Hepatocyte (in vitro differentiated cells): ENCODE measurements at regions not wholly inside any gene's neighbourhood (a gene's known extent, or its start where the extent isn't known, plus 50 kb on each side); places are given as distances from the start of the nearest gene placed in this dataset.

Source experiments
- EZH2 ChIP-seq: fragments of 200-600 bp; sonication (generic); IDR thresholded peaks from 2 replicates; pipeline ENCODE4 v1.6.1; 2016; ENCODE audit warnings: antibody characterized with exemption, mild to moderate bottlenecking, borderline replicate concordance
- TF ChIP-seq, protein P1 (sequence below): fragments of 200-600 bp; sonication (generic); IDR thresholded peaks from 2 replicates; pipeline ENCODE4 v1.5.1; 2016; ENCODE audit warnings: antibody characterized with exemption, mild to moderate bottlenecking; ENCODE audit not compliant: poor library complexity

DNA sequence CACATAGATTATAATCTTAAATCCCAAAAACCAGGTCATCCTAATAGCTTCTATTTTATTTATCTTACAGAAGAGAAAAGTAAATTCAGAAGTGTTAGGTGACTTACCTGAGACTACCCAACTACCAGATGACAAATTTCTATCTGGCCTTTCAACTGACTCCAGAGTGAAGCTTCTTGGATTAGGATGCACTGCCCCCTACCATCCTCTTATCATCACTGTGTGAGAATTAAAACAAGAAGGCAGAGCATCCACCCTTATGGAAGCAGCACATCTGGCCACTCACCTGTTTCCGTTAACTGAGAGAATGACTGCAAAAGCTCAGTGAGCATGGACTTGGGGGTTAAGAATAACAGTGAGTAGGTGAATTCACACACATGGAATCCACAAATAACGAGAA is 502.6 kb upstream of the TECRL start:
- TF ChIP-seq, protein P1, sequence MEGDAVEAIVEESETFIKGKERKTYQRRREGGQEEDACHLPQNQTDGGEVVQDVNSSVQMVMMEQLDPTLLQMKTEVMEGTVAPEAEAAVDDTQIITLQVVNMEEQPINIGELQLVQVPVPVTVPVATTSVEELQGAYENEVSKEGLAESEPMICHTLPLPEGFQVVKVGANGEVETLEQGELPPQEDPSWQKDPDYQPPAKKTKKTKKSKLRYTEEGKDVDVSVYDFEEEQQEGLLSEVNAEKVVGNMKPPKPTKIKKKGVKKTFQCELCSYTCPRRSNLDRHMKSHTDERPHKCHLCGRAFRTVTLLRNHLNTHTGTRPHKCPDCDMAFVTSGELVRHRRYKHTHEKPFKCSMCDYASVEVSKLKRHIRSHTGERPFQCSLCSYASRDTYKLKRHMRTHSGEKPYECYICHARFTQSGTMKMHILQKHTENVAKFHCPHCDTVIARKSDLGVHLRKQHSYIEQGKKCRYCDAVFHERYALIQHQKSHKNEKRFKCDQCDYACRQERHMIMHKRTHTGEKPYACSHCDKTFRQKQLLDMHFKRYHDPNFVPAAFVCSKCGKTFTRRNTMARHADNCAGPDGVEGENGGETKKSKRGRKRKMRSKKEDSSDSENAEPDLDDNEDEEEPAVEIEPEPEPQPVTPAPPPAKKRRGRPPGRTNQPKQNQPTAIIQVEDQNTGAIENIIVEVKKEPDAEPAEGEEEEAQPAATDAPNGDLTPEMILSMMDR: no peak
- TF ChIP-seq EZH2: no peak
